Testis (tissue), 2 donors: ENCODE measurements at regions not wholly inside any gene's neighbourhood (a gene's known extent, or its start where the extent isn't known, plus 50 kb on each side); places are given as distances from the start of the nearest gene placed in this dataset.

Experiments
- DNase-seq: peaks from one replicate; pipeline ENCODE4 v3.0.0-alpha.2; 2019
- H3K27ac ChIP-seq, 2 donors: fragments of 200-600 bp; sonication (generic); one replicate each; pipeline ENCODE4 v1.5.1; 2019
- H3K27me3 ChIP-seq: fragments of 200-600 bp; sonication (generic); one replicate; pipeline ENCODE4 v1.5.1; 2019
- H3K36me3 ChIP-seq: fragments of 200-600 bp; sonication (generic); one replicate; pipeline ENCODE4 v1.5.1; 2017; ENCODE audit warnings: low read depth; ENCODE audit errors: missing control alignments
- H3K4me1 ChIP-seq: fragments of 200-600 bp; sonication (generic); one replicate; pipeline ENCODE4 v1.5.1; 2019
- H3K4me3 ChIP-seq, 2 donors: fragments of 200-600 bp; sonication (generic); one replicate each; pipeline ENCODE4 v1.5.1; 2017 to 2019
- H3K9me3 ChIP-seq: fragments of 200-600 bp; sonication (generic); one replicate; pipeline ENCODE4 v1.5.1; 2017
- POLR2A ChIP-seq: fragments of 450-650 bp; IDR thresholded peaks from one replicate; pipeline ENCODE4 v1.6.1; 2017; ENCODE audit warnings: antibody characterized with exemption, mild to moderate bottlenecking, moderate library complexity
- WGBS, 2 donors: methylation state at CpG; one replicate each; pipeline ENCODE4 v1.1.5; 2018; 5-methylcytosine and 5-hydroxymethylcytosine counted together
- intact Hi-C: fragments of 100-400 bp; cut with DNase I; formaldehyde crosslinking; loops from one replicate; pipeline ENCODE4 v1.15.1; 2023; ENCODE audit warnings: low total_unique reads
- TF ChIP-seq, protein P1 (sequence below), 3 experiments: fragments of 450-650 bp in 2 of 3; fragments of 200-600 bp in 1 of 3; sonication (generic) in 1 of 3; IDR thresholded peaks; one replicate each; pipeline ENCODE4 v1.5.1; 2016 to 2019; ENCODE audit warnings: antibody characterized with exemption in 3 of 3, mild to moderate bottlenecking in 2 of 3, moderate library complexity in 1 of 3

DNA sequence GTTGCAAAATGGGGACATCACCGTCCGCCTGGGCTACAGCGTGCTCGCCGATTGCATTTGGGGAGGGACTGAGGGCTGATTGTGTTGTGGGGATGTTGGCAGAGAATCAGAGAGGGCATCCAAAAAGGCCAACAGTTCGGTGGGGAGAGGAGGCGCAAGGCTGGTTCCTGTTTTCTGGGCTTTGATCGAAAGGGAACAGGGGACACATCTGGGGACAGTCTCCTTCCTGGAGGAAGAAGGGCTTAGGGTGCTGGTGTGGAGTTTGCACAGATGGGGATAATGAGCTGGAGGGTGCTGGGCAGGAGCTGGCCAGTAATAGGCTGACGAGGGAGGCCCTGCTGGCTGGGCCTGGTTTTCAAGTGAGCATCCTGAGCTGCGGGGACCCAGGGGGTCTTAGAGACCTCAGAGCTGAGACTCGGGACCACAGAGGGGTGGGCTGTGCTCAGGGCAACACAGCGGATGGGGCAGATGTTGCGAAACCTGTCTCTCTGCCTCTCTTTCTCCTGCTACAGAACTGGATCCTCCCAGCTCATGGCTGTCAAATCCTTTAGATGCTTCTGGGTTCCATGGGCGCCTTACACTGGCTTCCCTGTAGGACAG is 288.7 kb downstream of the SEC14L1 start:
- DNase-seq = no peak
- no peaks in the 10 kb centered on the region for H3K27me3 ChIP-seq
- H3K4me3 ChIP-seq = no peak overlapping the region
- intact Hi-C loops = loop anchor here (5.0 kb wide), 2 partner anchors 63 to 97 kb away; no protein-coding TSS in a partner anchor
- no peaks in the 10 kb centered on the region for H3K9me3 ChIP-seq
- H3K4me1 ChIP-seq = peaks cover 81% of the 10 kb centered on the region
- H3K36me3 ChIP-seq = no peaks in the 10 kb centered on the region
- peak overlapping the region in 1 of 2 donors; percentile 29 for H3K27ac ChIP-seq
- TF ChIP-seq, protein P1, sequence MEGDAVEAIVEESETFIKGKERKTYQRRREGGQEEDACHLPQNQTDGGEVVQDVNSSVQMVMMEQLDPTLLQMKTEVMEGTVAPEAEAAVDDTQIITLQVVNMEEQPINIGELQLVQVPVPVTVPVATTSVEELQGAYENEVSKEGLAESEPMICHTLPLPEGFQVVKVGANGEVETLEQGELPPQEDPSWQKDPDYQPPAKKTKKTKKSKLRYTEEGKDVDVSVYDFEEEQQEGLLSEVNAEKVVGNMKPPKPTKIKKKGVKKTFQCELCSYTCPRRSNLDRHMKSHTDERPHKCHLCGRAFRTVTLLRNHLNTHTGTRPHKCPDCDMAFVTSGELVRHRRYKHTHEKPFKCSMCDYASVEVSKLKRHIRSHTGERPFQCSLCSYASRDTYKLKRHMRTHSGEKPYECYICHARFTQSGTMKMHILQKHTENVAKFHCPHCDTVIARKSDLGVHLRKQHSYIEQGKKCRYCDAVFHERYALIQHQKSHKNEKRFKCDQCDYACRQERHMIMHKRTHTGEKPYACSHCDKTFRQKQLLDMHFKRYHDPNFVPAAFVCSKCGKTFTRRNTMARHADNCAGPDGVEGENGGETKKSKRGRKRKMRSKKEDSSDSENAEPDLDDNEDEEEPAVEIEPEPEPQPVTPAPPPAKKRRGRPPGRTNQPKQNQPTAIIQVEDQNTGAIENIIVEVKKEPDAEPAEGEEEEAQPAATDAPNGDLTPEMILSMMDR (IDR thresholded peaks at IDR 0.05) = no peak
- no peak for TF ChIP-seq POLR2A
- 57 to 58% methylated on average over 12 to 14 of the region's 14 CpGs for WGBS, 2 donors

DNA sequence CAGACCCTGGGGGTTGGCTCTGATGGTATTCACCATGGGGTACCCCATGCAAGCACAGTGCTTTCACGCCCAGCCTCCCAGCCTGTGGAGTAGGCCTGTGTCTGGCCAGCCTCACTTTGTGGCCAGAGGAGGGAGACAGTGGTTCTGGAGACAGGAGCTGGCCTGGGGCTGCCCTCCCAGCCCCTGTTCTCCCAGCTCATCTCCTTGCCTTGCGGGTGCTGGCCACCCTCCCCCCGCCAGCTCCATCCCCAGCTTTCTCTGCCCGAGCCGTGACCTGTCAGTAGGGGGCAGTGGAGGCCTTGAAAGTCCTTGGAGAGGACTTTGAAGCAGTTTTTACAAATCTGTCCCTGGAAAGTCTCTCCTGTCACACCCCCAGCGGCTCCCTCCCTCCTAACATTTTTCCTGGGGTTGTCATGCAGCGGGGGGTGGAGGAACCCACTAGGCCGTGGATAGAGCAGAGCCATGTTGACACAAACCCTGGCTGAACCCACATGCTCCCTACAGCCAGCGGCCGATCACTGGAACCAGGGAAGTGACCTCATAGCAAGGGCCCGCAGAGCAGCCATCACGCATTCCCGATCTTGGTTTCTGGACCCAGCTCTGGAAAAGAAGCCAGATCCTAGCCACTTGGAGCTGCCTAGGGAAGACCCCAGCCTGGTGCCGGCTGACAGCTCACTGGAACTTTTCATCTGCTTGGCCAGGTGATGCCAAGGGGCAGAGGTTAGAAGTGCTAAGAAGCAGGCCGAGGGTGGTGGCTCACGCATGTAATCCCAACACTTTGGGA is 289.4 kb downstream of the SEC14L1 start:
- H3K4me1 ChIP-seq = peaks cover 81% of the 10 kb centered on the region
- H3K27me3 ChIP-seq = no peaks in the 10 kb centered on the region
- DNase-seq = peak; percentile 90
- no peaks in the 10 kb centered on the region for H3K36me3 ChIP-seq
- H3K4me3 ChIP-seq = no peak overlapping the region
- H3K27ac ChIP-seq = peak overlapping the region in 1 of 2 donors; percentile 50
- intact Hi-C loops = loop anchor here (5.0 kb wide), 3 partner anchors 52 to 98 kb away; no protein-coding TSS in a partner anchor
- H3K9me3 ChIP-seq = no peaks in the 10 kb centered on the region
- 35 to 68% methylated on average over 5 to 16 of the region's 16 CpGs for WGBS, 2 donors
- TF ChIP-seq, protein P1 (IDR thresholded peaks at IDR 0.05) = peak; percentile 72 to 82 (median 75)
- TF ChIP-seq POLR2A = no peak

DNA sequence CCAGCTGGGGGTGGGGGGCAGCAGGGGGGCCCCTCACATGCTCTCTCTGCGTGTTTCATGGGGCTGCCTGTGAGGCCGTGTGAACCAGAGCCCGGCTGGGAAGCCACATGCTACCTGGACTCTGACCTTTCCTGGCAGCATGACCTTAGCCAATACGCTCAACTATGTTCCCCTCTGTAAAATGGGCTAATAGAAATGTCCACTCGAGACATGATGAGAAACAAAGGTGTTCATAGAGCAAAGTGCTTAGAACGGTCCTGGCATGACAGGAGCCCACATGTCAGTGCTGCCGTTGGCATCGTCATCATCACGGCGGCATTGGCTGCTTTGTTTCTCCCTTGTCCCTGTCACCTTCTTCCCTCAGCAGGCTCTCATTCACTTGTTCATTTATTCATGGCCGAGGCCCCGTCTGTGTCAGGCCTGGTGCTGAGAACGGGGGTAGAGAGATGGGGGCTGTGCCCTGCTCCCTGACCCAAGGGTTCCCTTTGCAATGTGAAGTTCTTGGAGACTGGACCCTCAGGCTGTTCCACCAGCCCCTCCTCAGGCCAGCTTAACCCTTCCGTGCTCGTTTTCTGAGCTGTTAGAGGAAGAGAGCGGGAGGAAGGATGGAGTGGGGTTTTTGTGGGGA is 291.4 kb downstream of the SEC14L1 start:
- TF ChIP-seq, protein P1 (IDR thresholded peaks at IDR 0.05) = no peak
- H3K4me1 ChIP-seq = peaks cover 81% of the 10 kb centered on the region
- DNase-seq = no peak

DNA sequence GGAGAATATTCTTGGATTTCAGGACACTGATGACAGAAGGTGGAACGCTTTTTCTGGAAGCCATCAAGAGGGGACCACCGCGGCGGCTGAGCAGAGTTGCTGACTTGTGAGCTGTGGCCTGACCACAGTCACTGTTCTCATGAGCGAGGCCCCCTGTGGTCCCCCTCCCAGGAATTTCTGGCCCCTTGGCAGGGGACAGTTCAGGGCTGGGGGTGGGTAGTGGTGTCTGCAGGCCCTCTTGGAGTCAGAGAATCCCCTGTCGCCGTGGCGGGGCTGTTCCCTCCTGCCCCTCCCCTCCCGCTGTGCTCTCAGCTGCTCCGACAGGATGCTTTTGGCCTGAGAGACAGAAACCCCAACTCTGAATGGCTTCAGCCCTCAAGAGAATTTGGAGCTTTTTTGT is 292.0 kb downstream of the SEC14L1 start:
- no peak overlapping the region for H3K4me3 ChIP-seq
- intact Hi-C loops = loop anchor here (5.0 kb wide), 1 partner anchor 50 kb away; no protein-coding TSS in a partner anchor
- H3K36me3 ChIP-seq = no peaks in the 10 kb centered on the region
- peaks cover 81% of the 10 kb centered on the region for H3K4me1 ChIP-seq
- TF ChIP-seq POLR2A = no peak
- TF ChIP-seq, protein P1 (IDR thresholded peaks at IDR 0.05) = no peak
- DNase-seq = no peak
- no peaks in the 10 kb centered on the region for H3K27me3 ChIP-seq
- no peak overlapping the region for H3K27ac ChIP-seq
- no peaks in the 10 kb centered on the region for H3K9me3 ChIP-seq
- 76 to 84% methylated on average over 6 to 10 of the region's 10 CpGs for WGBS, 2 donors

More for the DNA sequence above, 291.4 kb downstream of the SEC14L1 start:
- Histone ChIP-seq H3K9me3 (no peaks in the 10 kb centered on the region), H3K27ac (no peak overlapping the region), H3K36me3 (no peaks in the 10 kb centered on the region), H3K27me3 (no peaks in the 10 kb centered on the region), H3K4me3 (no peak overlapping the region)
- WGBS, 2 donors = 88 to 90% methylated on average over 16 of the region's 16 CpGs
- intact Hi-C loops = loop anchor here (5.0 kb wide), 1 partner anchor 50 kb away; no protein-coding TSS in a partner anchor
